IPS DF 19.7 (cell line): ENCODE measurements at regions not wholly inside any gene's neighbourhood (a gene's known extent, or its start where the extent isn't known, plus 50 kb on each side); places are given as distances from the start of the nearest gene placed in this dataset.
A peak's percentile ranks its signal among the peaks of the same experiment; 100 is the strongest.
"Not testable (repeated sequence)": the region's sequence is repeated elsewhere in the genome, so short reads cannot be mapped to it uniquely, and the experiment has no call there.

Experiments
- DNase-seq: peaks from one replicate; pipeline ENCODE4 v3.0.0-alpha.2; 2013; ENCODE audit warnings: low read depth, low spot score

DNA sequence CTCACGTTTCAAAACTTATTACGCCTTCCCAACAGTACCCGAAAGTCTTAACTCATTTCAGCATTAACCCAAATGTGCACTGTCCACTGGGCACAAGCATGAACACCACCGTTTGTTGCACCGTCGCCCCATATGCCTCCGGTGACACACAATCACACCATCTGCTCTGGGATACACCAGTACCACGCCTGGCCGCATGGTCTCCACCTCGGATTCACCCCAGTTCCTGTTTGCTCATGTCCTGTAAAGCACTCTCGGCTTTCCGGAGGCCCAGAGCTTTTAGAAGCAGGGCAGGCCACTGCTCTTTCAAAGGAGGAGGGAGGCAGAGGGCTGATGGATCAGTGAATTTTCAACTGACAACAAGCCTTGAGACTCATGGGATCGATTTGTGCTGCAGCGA lies 1570.0 kb upstream of the DEFB115 start:
- no peak for DNase-seq

- no peak for DNase-seq
These were observed 1567.8 kb upstream of the DEFB115 start for GRCh38 chr20:29689411-29690225.

DNA sequence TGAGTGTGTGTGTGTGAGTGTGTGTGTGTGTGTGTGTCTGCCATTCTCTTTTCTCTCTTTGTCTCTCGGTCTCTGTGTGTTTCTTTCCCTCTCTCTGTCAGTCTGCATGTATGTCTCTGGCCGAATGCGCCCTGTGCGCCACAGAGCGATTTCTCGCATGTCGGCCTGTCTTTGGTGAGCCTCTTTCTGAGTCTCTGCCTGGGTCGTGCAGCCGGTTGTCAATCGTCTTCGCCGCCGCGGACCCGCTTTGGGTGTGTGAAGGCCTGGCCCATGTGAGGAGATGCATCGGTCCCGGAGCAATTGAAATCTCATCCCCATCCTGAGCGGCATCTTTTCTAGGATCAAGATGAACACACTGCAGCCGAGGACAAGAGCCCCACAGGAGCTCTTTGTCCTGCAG lies 1567.2 kb upstream of the DEFB115 start:
- DNase-seq = no peak

- DNase-seq = no peak
These were observed 1516.9 kb upstream of the DEFB115 start for GRCh38 chr20:29740601-29740950.

DNA sequence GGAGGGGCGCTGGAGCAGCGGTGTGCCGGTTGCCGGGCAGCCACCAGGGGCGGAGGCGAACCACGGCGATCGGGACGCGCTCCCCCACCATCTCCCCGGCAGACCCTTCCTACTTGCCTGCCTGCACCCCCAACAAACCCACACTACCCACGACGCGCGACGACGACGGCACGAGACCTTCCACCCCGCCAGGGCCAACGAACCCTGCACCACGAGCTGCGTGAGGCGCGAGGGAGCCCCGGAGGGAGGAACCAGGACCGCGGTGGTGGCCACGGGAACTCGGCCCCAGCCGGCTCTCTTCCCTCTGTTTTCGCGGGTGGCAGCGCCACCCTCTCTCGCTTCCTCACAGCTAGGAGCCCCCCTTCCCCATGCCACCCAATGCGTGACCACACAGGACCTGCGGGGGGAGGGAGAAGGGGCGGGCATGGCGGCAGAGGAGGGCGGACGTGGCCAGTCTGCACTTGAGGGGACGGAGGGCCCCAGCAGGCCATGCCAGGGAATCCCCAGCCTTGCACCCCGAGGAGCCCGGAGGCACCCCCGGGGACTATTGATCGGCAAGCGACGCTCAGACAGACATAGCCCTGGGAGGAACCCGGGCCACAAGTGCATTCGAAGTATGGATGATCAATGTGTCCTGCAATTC lies 1516.4 kb upstream of the DEFB115 start:
- no peak for DNase-seq

DNA sequence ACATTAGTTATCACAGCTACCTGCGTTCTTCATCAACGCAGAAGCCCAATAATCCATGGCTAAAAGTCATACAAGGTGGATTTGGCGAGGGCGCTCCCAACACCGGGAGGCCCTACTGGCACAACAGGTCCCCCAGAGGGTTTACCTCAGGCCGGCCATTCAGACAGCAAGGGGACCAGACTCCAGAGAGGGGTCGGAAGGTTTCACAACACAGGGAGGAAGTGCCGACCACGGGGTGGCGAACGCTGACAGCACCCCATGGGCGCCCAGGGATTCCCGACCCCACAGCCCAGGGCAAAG lies 1515.9 kb upstream of the DEFB115 start:
- no peak for DNase-seq

- no peak for DNase-seq
These were observed 1515.4 kb upstream of the DEFB115 start for GRCh38 chr20:29741894-29742698.

- DNase-seq = no peak
These were observed 1514.8 kb upstream of the DEFB115 start for GRCh38 chr20:29742699-29743100.

DNA sequence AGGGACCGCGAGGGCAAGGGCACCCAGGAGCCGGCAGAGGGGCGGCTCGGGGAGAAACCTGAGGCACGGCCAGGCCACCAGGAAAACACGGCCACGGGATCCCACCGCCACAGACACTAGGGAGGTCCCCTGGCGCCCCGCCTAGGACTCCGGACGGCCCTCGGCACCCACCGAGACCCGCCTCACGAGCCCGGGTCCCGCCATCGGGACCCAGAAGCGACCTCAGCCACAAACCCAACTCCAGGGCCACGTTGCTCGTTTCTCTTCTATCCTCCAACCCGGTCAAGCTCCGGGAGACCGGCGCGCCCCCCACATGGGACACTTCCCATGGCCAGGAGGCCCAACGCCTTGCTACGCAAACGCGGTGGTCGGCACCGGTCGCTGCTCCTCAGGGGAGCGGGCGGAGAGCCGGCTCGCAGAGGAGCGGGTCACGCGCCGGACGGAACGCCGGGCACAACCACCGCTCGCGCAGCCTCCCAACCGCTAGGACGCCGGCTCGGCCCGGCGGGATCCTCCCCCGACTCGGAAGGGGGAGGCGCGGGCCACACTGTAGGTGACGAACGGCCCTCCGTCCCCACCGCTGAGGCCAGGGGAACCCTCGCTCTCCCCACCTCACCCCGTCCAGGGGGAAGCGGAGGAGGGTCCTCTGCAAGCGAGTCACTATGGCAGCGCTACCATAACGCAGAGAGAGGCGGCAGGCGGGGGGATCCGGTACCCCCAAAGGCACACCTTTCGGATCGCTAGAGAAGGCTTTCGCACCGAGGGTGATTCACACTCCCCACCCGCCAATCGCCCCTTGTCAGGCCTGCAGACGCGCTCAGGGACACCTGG lies 1514.1 kb upstream of the DEFB115 start:
- no peak for DNase-seq

- DNase-seq = no peak
These were observed 1513.4 kb upstream of the DEFB115 start for GRCh38 chr20:29744071-29744470.

DNA sequence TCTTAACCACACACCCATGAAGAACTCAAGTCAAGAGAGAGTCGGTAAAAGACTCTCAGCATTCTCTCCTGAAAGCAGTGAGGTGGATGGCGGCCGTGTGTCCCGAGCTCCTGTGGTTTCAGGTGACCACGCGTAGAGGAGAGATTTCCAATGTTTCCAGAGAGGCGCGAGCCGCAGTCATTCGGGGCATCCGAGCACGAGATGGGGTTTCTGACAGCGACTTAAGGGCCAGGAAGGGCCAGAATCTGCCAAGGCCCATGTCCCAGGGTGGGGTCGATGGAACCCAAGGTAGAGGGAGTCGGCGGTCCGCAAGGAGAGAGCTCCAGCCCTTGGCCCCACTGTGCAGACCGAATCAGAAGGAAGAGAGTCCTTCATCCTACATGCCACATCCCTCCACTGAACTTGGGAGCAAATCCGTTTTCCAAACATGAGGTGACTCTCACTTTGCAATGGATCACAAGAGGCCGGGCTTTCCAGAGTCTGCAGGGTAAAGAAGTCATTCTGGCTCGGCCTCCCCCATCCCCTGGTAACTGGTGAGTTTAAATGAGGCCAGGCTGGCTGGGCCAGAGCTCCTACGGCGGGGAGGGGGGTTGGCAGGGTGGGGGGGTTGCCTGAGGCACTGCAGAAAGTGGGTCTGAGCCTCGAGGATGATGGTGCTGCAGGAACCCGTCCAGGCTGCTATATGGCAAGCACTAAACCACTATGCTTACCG lies 1511.8 kb upstream of the DEFB115 start:
- not testable (repeated sequence) for DNase-seq

GRCh38 chr20:29750268-29750899 lies 1507.1 kb upstream of the DEFB115 start:
- no peak for DNase-seq

DNA sequence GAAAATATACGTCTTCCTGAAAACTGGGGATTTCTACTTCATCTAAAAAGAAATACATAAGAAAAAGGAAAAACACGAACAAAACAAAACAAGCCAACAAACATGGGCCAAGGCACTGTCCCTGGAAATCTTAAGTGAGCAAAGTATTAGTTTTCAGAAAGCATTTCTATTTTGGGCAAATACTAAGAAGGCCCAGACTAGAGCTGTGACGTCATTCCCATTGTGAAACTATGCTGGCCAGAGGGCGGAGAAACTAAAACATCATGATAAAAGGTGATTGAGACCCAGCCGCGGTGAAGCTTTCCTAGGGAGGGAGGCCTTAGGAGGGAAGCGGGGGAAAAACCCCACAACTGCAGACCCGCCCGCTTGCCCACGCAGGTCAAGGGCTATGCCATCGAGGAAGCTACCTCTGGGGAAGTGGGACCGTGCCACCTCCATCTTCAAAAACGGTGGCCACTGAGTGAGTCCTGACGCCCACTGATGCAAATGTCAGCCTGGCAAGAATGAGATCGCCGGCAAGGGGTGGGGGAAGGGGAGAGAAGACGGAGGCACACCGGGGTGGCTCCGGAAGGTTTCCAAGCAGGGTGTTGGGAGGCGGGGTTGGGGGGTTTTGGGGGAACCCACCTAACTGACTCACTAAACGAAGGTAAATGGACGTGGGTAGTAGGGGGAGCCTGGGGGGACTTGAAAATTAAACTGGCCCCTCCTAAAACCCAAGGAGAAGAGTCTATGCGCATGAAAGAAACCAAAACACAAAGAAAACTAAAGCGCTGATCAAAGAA lies 1504.6 kb upstream of the DEFB115 start:
- DNase-seq = not testable (repeated sequence)

DNA sequence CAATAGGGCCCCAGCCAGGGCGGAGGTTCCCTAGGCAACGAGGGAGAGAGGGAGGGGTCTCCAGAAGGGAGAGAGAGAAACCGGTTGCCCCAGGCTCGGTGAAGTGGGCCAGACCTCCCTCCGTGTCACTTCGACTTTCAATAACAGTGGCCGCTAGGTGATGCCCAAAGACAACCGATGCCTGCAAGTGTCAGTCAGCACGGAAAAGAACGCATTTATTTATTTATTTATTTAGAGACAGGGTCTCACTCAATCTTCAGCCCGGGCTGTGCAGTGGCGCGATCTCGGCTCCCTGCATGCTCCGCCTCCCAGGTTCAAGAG lies 1504.1 kb upstream of the DEFB115 start:
- peak; percentile 5 for DNase-seq

DNA sequence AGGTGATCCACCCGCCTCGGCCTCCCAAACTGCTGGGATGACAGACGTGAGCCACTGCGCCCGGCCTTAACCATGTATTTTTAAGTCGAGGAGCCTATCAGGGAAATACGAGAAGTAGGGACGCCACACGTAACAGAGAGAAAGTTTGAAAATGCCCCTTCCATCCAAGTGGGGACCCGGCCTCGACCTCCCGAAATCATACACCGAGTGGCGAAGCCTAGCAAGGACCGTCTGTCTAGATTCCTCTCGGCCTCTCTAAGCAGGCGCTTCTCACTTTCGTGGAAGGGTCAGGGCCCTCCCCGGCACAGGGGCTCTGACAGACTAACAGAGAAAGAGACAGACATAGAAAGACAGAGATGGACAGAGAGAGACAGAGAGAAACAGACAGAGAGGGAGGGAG lies 1503.6 kb upstream of the DEFB115 start:
- not testable (repeated sequence) for DNase-seq

- DNase-seq = not testable (repeated sequence)
These were observed 1501.5 kb upstream of the DEFB115 start for GRCh38 chr20:29755854-29756498.

- no peak for DNase-seq
These were observed 1500.8 kb upstream of the DEFB115 start for GRCh38 chr20:29756664-29757063.

GRCh38 chr20:29761621-29762385 lies 1495.7 kb upstream of the DEFB115 start:
- not testable (repeated sequence) for DNase-seq

DNA sequence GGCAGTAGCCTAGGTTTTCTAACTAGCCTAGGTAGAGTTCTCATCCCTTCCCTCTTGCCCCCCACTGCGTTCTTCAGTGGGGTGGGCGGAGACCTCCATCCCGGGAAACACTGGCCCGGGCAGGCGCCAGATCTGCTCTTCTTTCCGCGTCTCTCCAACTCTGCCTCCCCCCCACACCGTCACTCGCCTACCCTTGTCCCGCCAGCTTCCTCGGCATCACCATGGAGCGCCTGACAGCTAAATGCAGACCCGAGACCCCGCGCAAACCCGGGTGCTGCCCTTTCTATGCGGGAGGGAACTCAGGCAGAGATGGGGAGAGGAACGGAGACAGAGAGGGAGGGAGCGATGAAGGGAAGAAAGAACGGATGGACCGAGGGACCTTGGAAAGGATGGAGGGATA lies 1494.8 kb upstream of the DEFB115 start:
- no peak for DNase-seq
